ENCODE measurements at regions not wholly inside any gene's neighbourhood (a gene's known extent, or its start where the extent isn't known, plus 50 kb on each side); places are given as distances from the start of the nearest gene placed in this dataset.

GRCh38 chr2:212832211-212833195 lies 293.9 kb upstream of the ERBB4 start:
- H3K9me1 ChIP-seq (ENCODE audit: control insufficient read depth, insufficient read depth, low read length), result no peaks in the 10 kb centered on the region
- no peaks in the 10 kb centered on the region for H3K36me3 ChIP-seq (ENCODE audit: control insufficient read depth, insufficient read depth, low read length)
- no peak overlapping the region for H3K27ac ChIP-seq (ENCODE audit: extremely low read depth, low read depth, low read length)
- no peak for DNase-seq (ENCODE audit: extremely low read depth in 1 of 4, low spot score in 3 of 4)
- no peak overlapping the region for H3K4me2 ChIP-seq (ENCODE audit: insufficient read depth, low read length)
- ChIA-PET CTCF (ENCODE audit: low intra/inter-chr PET ratio) (no interaction called here), POLR2A (no interaction called here)
- in situ Hi-C loops (cut with MboI), result no loop called here
- H2AFZ ChIP-seq (ENCODE audit: low read depth, low read length), result no peak overlapping the region
- TF ChIP-seq HES1 (IDR thresholded peaks at IDR 0.05; ENCODE audit: low read depth), result no peak
- no peak overlapping the region; a peak in 1 of 4 replicates for H3K9ac ChIP-seq (ENCODE audit: insufficient read depth in 1 of 2, low read depth in 2 of 2, low read length in 2 of 2)
- no peak overlapping the region for H3K4me3 ChIP-seq
- H3K79me2 ChIP-seq (ENCODE audit: control insufficient read depth, insufficient read depth, low read length), result no peaks in the 10 kb centered on the region
- FAIRE-seq, result no peak
- no peaks in the 10 kb centered on the region for H4K20me1 ChIP-seq (replicated peaks; ENCODE audit: control insufficient read depth, insufficient read depth, low read length)
- BruUV-seq (replicated peaks), result no TSS peak
- intact Hi-C loops (cut with micrococcal nuclease), result no loop called here
- WGBS (ENCODE audit: insufficient coverage, low coverage, missing lambda C conversion rate), result 15% methylated on average over 4 of the region's 109 CpGs
- no peak for ATAC-seq
- no peaks in the 10 kb centered on the region; a peak in 1 of 5 replicates for H3K4me1 ChIP-seq (replicated peaks in 1 of 2; ENCODE audit: control insufficient read depth in 2 of 2, insufficient read depth in 2 of 2, low read length in 2 of 2)
- no peaks in the 10 kb centered on the region for H3K9me3 ChIP-seq (replicated peaks; ENCODE audit: control insufficient read depth, insufficient read depth, low read depth, low read length)
- no peaks in the 10 kb centered on the region for H3K27me3 ChIP-seq (ENCODE audit: control insufficient read depth in 2 of 2, insufficient read depth in 2 of 2, low read length in 2 of 2)

GRCh38 chr2:212831671-212832199 lies 293.1 kb upstream of the ERBB4 start:
- ATAC-seq (no peak), DNase-seq (ENCODE audit: extremely low read depth in 1 of 4, low spot score in 3 of 4) (peak in 1 of 4 experiments; percentile 0), FAIRE-seq (no peak)
- Histone ChIP-seq H3K4me3 (no peak overlapping the region), H3K27me3 (ENCODE audit: control insufficient read depth in 2 of 2, insufficient read depth in 2 of 2, low read length in 2 of 2) (no peaks in the 10 kb centered on the region), H3K36me3 (ENCODE audit: control insufficient read depth, insufficient read depth, low read length) (no peaks in the 10 kb centered on the region), H3K9me1 (ENCODE audit: control insufficient read depth, insufficient read depth, low read length) (no peaks in the 10 kb centered on the region), H3K79me2 (ENCODE audit: control insufficient read depth, insufficient read depth, low read length) (no peaks in the 10 kb centered on the region), H3K4me2 (ENCODE audit: insufficient read depth, low read length) (no peak overlapping the region), H4K20me1 (replicated peaks; ENCODE audit: control insufficient read depth, insufficient read depth, low read length) (no peaks in the 10 kb centered on the region), H3K9me3 (replicated peaks; ENCODE audit: control insufficient read depth, insufficient read depth, low read depth, low read length) (no peaks in the 10 kb centered on the region), H3K9ac (ENCODE audit: insufficient read depth in 1 of 2, low read depth in 2 of 2, low read length in 2 of 2) (no peak overlapping the region), H3K4me1 (replicated peaks in 1 of 2; ENCODE audit: control insufficient read depth in 2 of 2, insufficient read depth in 2 of 2, low read length in 2 of 2) (no peaks in the 10 kb centered on the region; a peak in 1 of 5 replicates), H3K27ac (ENCODE audit: extremely low read depth, low read depth, low read length) (no peak overlapping the region), H2AFZ (ENCODE audit: low read depth, low read length) (no peak overlapping the region)
- in situ Hi-C loops (cut with MboI) (no loop called here), intact Hi-C loops (cut with micrococcal nuclease) (no loop called here)
- TF ChIP-seq NR2C1 (IDR thresholded peaks at IDR 0.05) (peak; percentile 33; the same call in 1 of the 2 replicates), NR2C1 (tag; IDR thresholded peaks at IDR 0.05) (0 out of 2 replicates have a peak, but pooled peaks have one; percentile 14), CREB1 (IDR thresholded peaks at IDR 0.05) (no peak), CREB1 (CRISPR knock-in tag; IDR thresholded peaks at IDR 0.05) (no peak), CXXC5 (CRISPR knock-in tag; IDR thresholded peaks at IDR 0.05) (0 out of 2 replicates have a peak, but pooled peaks have one; percentile 15)
- POLR2A ChIA-PET, result no interaction called here
- no TSS peak for BruUV-seq (replicated peaks)
- CTCF ChIA-PET (ENCODE audit: low intra/inter-chr PET ratio), result no interaction called here
- 16% methylated on average over 9 of the region's 50 CpGs for WGBS (ENCODE audit: insufficient coverage, low coverage, missing lambda C conversion rate)

Measured in K562 (cell line).